ENCODE measurements at regions not wholly inside any gene's neighbourhood (a gene's known extent, or its start where the extent isn't known, plus 50 kb on each side); places are given as distances from the start of the nearest gene placed in this dataset.

GRCh38 chr12:60027266-60027665 lies 431.4 kb downstream of the SLC16A7 start:
- DNase-seq (ENCODE audit: insufficient read length, low spot score): no peak
- FAIRE-seq: no peak

- no peak for FAIRE-seq
- DNase-seq (ENCODE audit: insufficient read length, low spot score): no peak
These were observed 438.3 kb downstream of the SLC16A7 start for GRCh38 chr12:60034147-60034546.

- peak; percentile 5 for DNase-seq (ENCODE audit: insufficient read length, low spot score)
These were observed 440.0 kb downstream of the SLC16A7 start for GRCh38 chr12:60035835-60036234.

GRCh38 chr12:60042835-60043234 lies 447.0 kb downstream of the SLC16A7 start:
- FAIRE-seq (no peak), DNase-seq (ENCODE audit: insufficient read length, low spot score) (no peak)

More at GRCh38 chr12:60035835-60036234, 440.0 kb downstream of the SLC16A7 start:
- FAIRE-seq: no peak

- no peak for FAIRE-seq
- DNase-seq (ENCODE audit: insufficient read length, low spot score): no peak
These were observed 447.4 kb downstream of the SLC16A7 start for GRCh38 chr12:60043236-60043635.

- DNase-seq (ENCODE audit: insufficient read length, low spot score) (no peak), FAIRE-seq (no peak)
These were observed 456.7 kb downstream of the SLC16A7 start for GRCh38 chr12:60052483-60052882.

- DNase-seq (ENCODE audit: insufficient read length, low spot score): no peak
- FAIRE-seq: no peak
These were observed 463.4 kb downstream of the SLC16A7 start for GRCh38 chr12:60059180-60059579.

GRCh38 chr12:60066655-60067054 lies 470.8 kb downstream of the SLC16A7 start:
- DNase-seq (ENCODE audit: insufficient read length, low spot score): no peak
- no peak for FAIRE-seq

GRCh38 chr12:60070552-60070951 lies 474.7 kb downstream of the SLC16A7 start:
- FAIRE-seq (no peak), DNase-seq (ENCODE audit: insufficient read length, low spot score) (no peak)

- DNase-seq (ENCODE audit: insufficient read length, low spot score): no peak
- FAIRE-seq: no peak
These were observed 475.9 kb downstream of the SLC16A7 start for GRCh38 chr12:60071759-60072191.

- no peak for DNase-seq (ENCODE audit: insufficient read length, low spot score)
- no peak for FAIRE-seq
These were observed 477.1 kb downstream of the SLC16A7 start for GRCh38 chr12:60072911-60073310.

- DNase-seq (ENCODE audit: insufficient read length, low spot score): no peak
- no peak for FAIRE-seq
These were observed 479.3 kb downstream of the SLC16A7 start for GRCh38 chr12:60075091-60075490.

GRCh38 chr12:60078026-60078425 lies 482.2 kb downstream of the SLC16A7 start:
- FAIRE-seq (no peak), DNase-seq (ENCODE audit: insufficient read length, low spot score) (no peak)

GRCh38 chr12:60093428-60093827 lies 497.6 kb downstream of the SLC16A7 start:
- no peak for FAIRE-seq
- no peak for DNase-seq (ENCODE audit: insufficient read length, low spot score)

- DNase-seq (ENCODE audit: insufficient read length, low spot score): no peak
- FAIRE-seq: no peak
These were observed 498.6 kb downstream of the SLC16A7 start for GRCh38 chr12:60094436-60094835.

GRCh38 chr12:60096727-60097126 lies 500.9 kb downstream of the SLC16A7 start:
- no peak for FAIRE-seq

GRCh38 chr12:60100160-60100559 lies 504.3 kb downstream of the SLC16A7 start:
- no peak for DNase-seq (ENCODE audit: insufficient read length, low spot score)
- FAIRE-seq: no peak

More at GRCh38 chr12:60096727-60097126, 500.9 kb downstream of the SLC16A7 start:
- DNase-seq (ENCODE audit: insufficient read length, low spot score): no peak

- DNase-seq (ENCODE audit: insufficient read length, low spot score) (no peak), FAIRE-seq (no peak)
These were observed 505.0 kb downstream of the SLC16A7 start for GRCh38 chr12:60100852-60101251.

GRCh38 chr12:60101715-60102114 lies 505.9 kb downstream of the SLC16A7 start:
- peak; percentile 48 for FAIRE-seq
- no peak for DNase-seq (ENCODE audit: insufficient read length, low spot score)

GRCh38 chr12:60106214-60106613 lies 510.4 kb downstream of the SLC16A7 start:
- FAIRE-seq: no peak
- no peak for DNase-seq (ENCODE audit: insufficient read length, low spot score)

- FAIRE-seq (no peak), DNase-seq (ENCODE audit: insufficient read length, low spot score) (no peak)
These were observed 512.2 kb downstream of the SLC16A7 start for GRCh38 chr12:60107992-60108391.

GRCh38 chr12:60112063-60112462 lies 516.2 kb downstream of the SLC16A7 start:
- DNase-seq (ENCODE audit: insufficient read length, low spot score) (no peak), FAIRE-seq (no peak)

- no peak for FAIRE-seq
- no peak for DNase-seq (ENCODE audit: insufficient read length, low spot score)
These were observed 516.9 kb downstream of the SLC16A7 start for GRCh38 chr12:60112763-60113162.

Measured in HTR-8/SVneo (cell line).